ENCODE measurements at regions not wholly inside any gene's neighbourhood (a gene's known extent, or its start where the extent isn't known, plus 50 kb on each side); places are given as distances from the start of the nearest gene placed in this dataset.

GRCh38 chr15:60057554-60057953 is 53.4 kb downstream of the FOXB1 start:
- Histone ChIP-seq H3K4me3 (ENCODE audit: low read length) (no peak overlapping the region), H3K36me3 (ENCODE audit: insufficient read depth, low read depth, low read length) (no peaks in the 10 kb centered on the region), H3K9me3 (ENCODE audit: insufficient read depth, low read depth, low read length) (peaks cover 14% of the 10 kb centered on the region), H3K27ac (ENCODE audit: low read length) (no peak overlapping the region), H3K27me3 (ENCODE audit: insufficient read depth, low read length) (no peaks in the 10 kb centered on the region), H3K4me1 (ENCODE audit: insufficient read depth, low read length) (no peaks in the 10 kb centered on the region), H3K9ac (ENCODE audit: low read depth, low read length) (no peak overlapping the region)

- Histone ChIP-seq H3K4me3 (ENCODE audit: low read length) (no peak overlapping the region), H3K4me1 (ENCODE audit: insufficient read depth, low read length) (no peaks in the 10 kb centered on the region), H3K27me3 (ENCODE audit: insufficient read depth, low read length) (no peaks in the 10 kb centered on the region), H3K36me3 (ENCODE audit: insufficient read depth, low read depth, low read length) (no peaks in the 10 kb centered on the region), H3K9me3 (ENCODE audit: insufficient read depth, low read depth, low read length) (peaks cover 14% of the 10 kb centered on the region), H3K27ac (ENCODE audit: low read length) (no peak overlapping the region), H3K9ac (ENCODE audit: low read depth, low read length) (no peak overlapping the region)
These were observed 55.1 kb downstream of the FOXB1 start for GRCh38 chr15:60059186-60059585.

GRCh38 chr15:60061758-60062157 is 57.6 kb downstream of the FOXB1 start:
- Histone ChIP-seq H3K9me3 (ENCODE audit: insufficient read depth, low read depth, low read length) (peaks cover 14% of the 10 kb centered on the region), H3K27me3 (ENCODE audit: insufficient read depth, low read length) (no peaks in the 10 kb centered on the region), H3K4me1 (ENCODE audit: insufficient read depth, low read length) (peaks cover 8% of the 10 kb centered on the region; the same call in 1 of the 2 replicates), H3K36me3 (ENCODE audit: insufficient read depth, low read depth, low read length) (no peaks in the 10 kb centered on the region), H3K9ac (ENCODE audit: low read depth, low read length) (no peak overlapping the region), H3K27ac (ENCODE audit: low read length) (no peak overlapping the region), H3K4me3 (ENCODE audit: low read length) (no peak overlapping the region; the same call in 1 of the 2 replicates)

GRCh38 chr15:60062826-60063225 is 58.7 kb downstream of the FOXB1 start:
- H3K9ac ChIP-seq (ENCODE audit: low read depth, low read length) = no peak overlapping the region
- H3K9me3 ChIP-seq (ENCODE audit: insufficient read depth, low read depth, low read length) = peaks cover 14% of the 10 kb centered on the region
- H3K27ac ChIP-seq (ENCODE audit: low read length) = no peak overlapping the region
- peaks cover 8% of the 10 kb centered on the region; the same call in 1 of the 2 replicates for H3K4me1 ChIP-seq (ENCODE audit: insufficient read depth, low read length)
- H3K36me3 ChIP-seq (ENCODE audit: insufficient read depth, low read depth, low read length) = no peaks in the 10 kb centered on the region
- H3K4me3 ChIP-seq (ENCODE audit: low read length) = no peak overlapping the region
- no peaks in the 10 kb centered on the region for H3K27me3 ChIP-seq (ENCODE audit: insufficient read depth, low read length)

GRCh38 chr15:60065951-60066350 is 61.8 kb downstream of the FOXB1 start:
- no peaks in the 10 kb centered on the region for H3K27me3 ChIP-seq (ENCODE audit: insufficient read depth, low read length)
- H3K9me3 ChIP-seq (ENCODE audit: insufficient read depth, low read depth, low read length) = peaks cover 14% of the 10 kb centered on the region
- H3K27ac ChIP-seq (ENCODE audit: low read length) = no peak overlapping the region
- H3K9ac ChIP-seq (ENCODE audit: low read depth, low read length) = no peak overlapping the region
- no peaks in the 10 kb centered on the region for H3K36me3 ChIP-seq (ENCODE audit: insufficient read depth, low read depth, low read length)
- no peak overlapping the region for H3K4me3 ChIP-seq (ENCODE audit: low read length)
- H3K4me1 ChIP-seq (ENCODE audit: insufficient read depth, low read length) = peaks cover 8% of the 10 kb centered on the region; the same call in 1 of the 2 replicates

- Histone ChIP-seq H3K27me3 (ENCODE audit: insufficient read depth, low read length) (no peaks in the 10 kb centered on the region), H3K36me3 (ENCODE audit: insufficient read depth, low read depth, low read length) (no peaks in the 10 kb centered on the region), H3K4me3 (ENCODE audit: low read length) (no peak overlapping the region), H3K27ac (ENCODE audit: low read length) (no peak overlapping the region), H3K9ac (ENCODE audit: low read depth, low read length) (no peak overlapping the region), H3K9me3 (ENCODE audit: insufficient read depth, low read depth, low read length) (no peaks in the 10 kb centered on the region), H3K4me1 (ENCODE audit: insufficient read depth, low read length) (peaks cover 14% of the 10 kb centered on the region; the same call in 1 of the 2 replicates)
These were observed 66.9 kb downstream of the FOXB1 start for GRCh38 chr15:60070838-60071493.

- Histone ChIP-seq H3K9ac (ENCODE audit: low read depth, low read length) (no peak overlapping the region), H3K4me3 (ENCODE audit: low read length) (no peak overlapping the region), H3K9me3 (ENCODE audit: insufficient read depth, low read depth, low read length) (no peaks in the 10 kb centered on the region), H3K27ac (ENCODE audit: low read length) (no peak overlapping the region), H3K36me3 (ENCODE audit: insufficient read depth, low read depth, low read length) (no peaks in the 10 kb centered on the region), H3K27me3 (ENCODE audit: insufficient read depth, low read length) (no peaks in the 10 kb centered on the region), H3K4me1 (ENCODE audit: insufficient read depth, low read length) (peaks cover 32% of the 10 kb centered on the region; the same call in 1 of the 2 replicates)
These were observed 68.8 kb downstream of the FOXB1 start for GRCh38 chr15:60072826-60073465.

GRCh38 chr15:60073466-60073840 is 69.3 kb downstream of the FOXB1 start:
- Histone ChIP-seq H3K27ac (ENCODE audit: low read length) (no peak overlapping the region), H3K36me3 (ENCODE audit: insufficient read depth, low read depth, low read length) (no peaks in the 10 kb centered on the region), H3K9me3 (ENCODE audit: insufficient read depth, low read depth, low read length) (no peaks in the 10 kb centered on the region), H3K4me3 (ENCODE audit: low read length) (no peak overlapping the region), H3K4me1 (ENCODE audit: insufficient read depth, low read length) (peaks cover 34% of the 10 kb centered on the region; the same call in 1 of the 2 replicates), H3K9ac (ENCODE audit: low read depth, low read length) (no peak overlapping the region), H3K27me3 (ENCODE audit: insufficient read depth, low read length) (no peaks in the 10 kb centered on the region)

- H3K9me3 ChIP-seq (ENCODE audit: insufficient read depth, low read depth, low read length) = no peaks in the 10 kb centered on the region
These were observed 70.2 kb downstream of the FOXB1 start for GRCh38 chr15:60074181-60074885.

GRCh38 chr15:60076045-60076444 is 71.9 kb downstream of the FOXB1 start:
- H3K4me1 ChIP-seq (ENCODE audit: insufficient read depth, low read length) = peaks cover 34% of the 10 kb centered on the region; the same call in 1 of the 2 replicates
- no peaks in the 10 kb centered on the region for H3K36me3 ChIP-seq (ENCODE audit: insufficient read depth, low read depth, low read length)
- H3K9me3 ChIP-seq (ENCODE audit: insufficient read depth, low read depth, low read length) = no peaks in the 10 kb centered on the region
- H3K9ac ChIP-seq (ENCODE audit: low read depth, low read length) = peak overlapping the region; percentile 28; the same call in 1 of the 2 replicates
- H3K4me3 ChIP-seq (ENCODE audit: low read length) = no peak overlapping the region
- H3K27me3 ChIP-seq (ENCODE audit: insufficient read depth, low read length) = no peaks in the 10 kb centered on the region
- H3K27ac ChIP-seq (ENCODE audit: low read length) = no peak overlapping the region

More at GRCh38 chr15:60074181-60074885, 70.2 kb downstream of the FOXB1 start:
- Histone ChIP-seq H3K27ac (ENCODE audit: low read length) (no peak overlapping the region), H3K4me1 (ENCODE audit: insufficient read depth, low read length) (peaks cover 34% of the 10 kb centered on the region; the same call in 1 of the 2 replicates), H3K36me3 (ENCODE audit: insufficient read depth, low read depth, low read length) (no peaks in the 10 kb centered on the region), H3K9ac (ENCODE audit: low read depth, low read length) (no peak overlapping the region), H3K27me3 (ENCODE audit: insufficient read depth, low read length) (no peaks in the 10 kb centered on the region), H3K4me3 (ENCODE audit: low read length) (no peak overlapping the region)

- Histone ChIP-seq H3K27me3 (ENCODE audit: insufficient read depth, low read length) (no peaks in the 10 kb centered on the region), H3K36me3 (ENCODE audit: insufficient read depth, low read depth, low read length) (no peaks in the 10 kb centered on the region), H3K4me3 (ENCODE audit: low read length) (0 out of 2 replicates have a peak overlapping the region, but pooled peaks have one; percentile 10), H3K27ac (ENCODE audit: low read length) (no peak overlapping the region), H3K9ac (ENCODE audit: low read depth, low read length) (peak overlapping the region; percentile 28; the same call in 1 of the 2 replicates), H3K4me1 (ENCODE audit: insufficient read depth, low read length) (peaks cover 34% of the 10 kb centered on the region; the same call in 1 of the 2 replicates), H3K9me3 (ENCODE audit: insufficient read depth, low read depth, low read length) (no peaks in the 10 kb centered on the region)
These were observed 72.6 kb downstream of the FOXB1 start for GRCh38 chr15:60076582-60077276.
